H1 (cell line): ENCODE measurements at regions not wholly inside any gene's neighbourhood (a gene's known extent, or its start where the extent isn't known, plus 50 kb on each side); places are given as distances from the start of the nearest gene placed in this dataset.

Experiments used
- ASH2L ChIP-seq: fragments of 200-600, 300-600 bp; sonication (generic); IDR thresholded peaks from one replicate; pipeline ENCODE4 v1.7.1; 2017; ENCODE audit warnings: low read length
- CEBPB ChIP-seq: IDR thresholded peaks from 2 replicates; pipeline ENCODE4 v1.6.1; 2012; ENCODE audit warnings: low read depth, low read length
- CHD1 ChIP-seq: IDR thresholded peaks from 2 replicates; pipeline ENCODE4 v1.6.1; 2012; ENCODE audit warnings: low read depth, low read length, improper control_type of control experiment
- EP300 ChIP-seq, 2 experiments: IDR thresholded peaks; 1 replicate in 1 of 2; 2 replicates in 1 of 2; pipeline ENCODE4 v1.6.1; 2011 to 2012; ENCODE audit warnings: low read depth in 2 of 2, low read length in 2 of 2, mild to moderate bottlenecking in 2 of 2, borderline replicate concordance in 1 of 2, inconsistent platforms in 1 of 2, moderate library complexity in 1 of 2
- HDAC2 ChIP-seq, 2 experiments: fragments of 300-600 bp in 1 of 2; sonication (generic) in 1 of 2; IDR thresholded peaks; 2 replicates each; pipeline ENCODE4 v1.6.1; 2011 to 2012; ENCODE audit warnings: low read depth in 2 of 2, low read length in 2 of 2, mild to moderate bottlenecking in 2 of 2, moderate library complexity in 2 of 2, borderline replicate concordance in 1 of 2, inconsistent platforms in 1 of 2
- TF ChIP-seq, protein P1 (sequence below): fragments of 300-600 bp; sonication (generic); IDR thresholded peaks from 2 replicates; pipeline ENCODE4 v1.7.1; 2012; ENCODE audit warnings: low read length, moderate library complexity, mild to moderate bottlenecking, inconsistent platforms; ENCODE audit not compliant: insufficient replicate concordance

DNA sequence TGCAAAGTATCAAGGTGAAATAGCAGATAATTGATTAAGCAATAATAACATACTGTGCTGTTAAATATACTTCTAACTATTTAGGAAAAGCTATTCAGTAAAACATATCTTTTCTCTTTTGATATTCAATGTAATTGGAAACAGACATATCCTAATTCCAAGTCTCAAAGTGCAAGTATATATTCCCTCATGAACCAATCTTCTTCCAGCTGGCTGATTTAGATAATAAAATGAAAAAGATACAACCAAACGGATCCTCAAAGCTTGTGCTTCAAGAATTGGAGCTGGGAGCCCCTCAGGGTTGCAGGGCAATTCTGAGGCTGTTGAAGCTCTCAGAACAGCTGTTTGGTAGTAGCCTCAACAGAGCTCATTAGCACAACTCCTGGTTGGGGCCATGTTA, 236.6 kb downstream of the ZIC1 start (continued):
- TF ChIP-seq, protein P1, sequence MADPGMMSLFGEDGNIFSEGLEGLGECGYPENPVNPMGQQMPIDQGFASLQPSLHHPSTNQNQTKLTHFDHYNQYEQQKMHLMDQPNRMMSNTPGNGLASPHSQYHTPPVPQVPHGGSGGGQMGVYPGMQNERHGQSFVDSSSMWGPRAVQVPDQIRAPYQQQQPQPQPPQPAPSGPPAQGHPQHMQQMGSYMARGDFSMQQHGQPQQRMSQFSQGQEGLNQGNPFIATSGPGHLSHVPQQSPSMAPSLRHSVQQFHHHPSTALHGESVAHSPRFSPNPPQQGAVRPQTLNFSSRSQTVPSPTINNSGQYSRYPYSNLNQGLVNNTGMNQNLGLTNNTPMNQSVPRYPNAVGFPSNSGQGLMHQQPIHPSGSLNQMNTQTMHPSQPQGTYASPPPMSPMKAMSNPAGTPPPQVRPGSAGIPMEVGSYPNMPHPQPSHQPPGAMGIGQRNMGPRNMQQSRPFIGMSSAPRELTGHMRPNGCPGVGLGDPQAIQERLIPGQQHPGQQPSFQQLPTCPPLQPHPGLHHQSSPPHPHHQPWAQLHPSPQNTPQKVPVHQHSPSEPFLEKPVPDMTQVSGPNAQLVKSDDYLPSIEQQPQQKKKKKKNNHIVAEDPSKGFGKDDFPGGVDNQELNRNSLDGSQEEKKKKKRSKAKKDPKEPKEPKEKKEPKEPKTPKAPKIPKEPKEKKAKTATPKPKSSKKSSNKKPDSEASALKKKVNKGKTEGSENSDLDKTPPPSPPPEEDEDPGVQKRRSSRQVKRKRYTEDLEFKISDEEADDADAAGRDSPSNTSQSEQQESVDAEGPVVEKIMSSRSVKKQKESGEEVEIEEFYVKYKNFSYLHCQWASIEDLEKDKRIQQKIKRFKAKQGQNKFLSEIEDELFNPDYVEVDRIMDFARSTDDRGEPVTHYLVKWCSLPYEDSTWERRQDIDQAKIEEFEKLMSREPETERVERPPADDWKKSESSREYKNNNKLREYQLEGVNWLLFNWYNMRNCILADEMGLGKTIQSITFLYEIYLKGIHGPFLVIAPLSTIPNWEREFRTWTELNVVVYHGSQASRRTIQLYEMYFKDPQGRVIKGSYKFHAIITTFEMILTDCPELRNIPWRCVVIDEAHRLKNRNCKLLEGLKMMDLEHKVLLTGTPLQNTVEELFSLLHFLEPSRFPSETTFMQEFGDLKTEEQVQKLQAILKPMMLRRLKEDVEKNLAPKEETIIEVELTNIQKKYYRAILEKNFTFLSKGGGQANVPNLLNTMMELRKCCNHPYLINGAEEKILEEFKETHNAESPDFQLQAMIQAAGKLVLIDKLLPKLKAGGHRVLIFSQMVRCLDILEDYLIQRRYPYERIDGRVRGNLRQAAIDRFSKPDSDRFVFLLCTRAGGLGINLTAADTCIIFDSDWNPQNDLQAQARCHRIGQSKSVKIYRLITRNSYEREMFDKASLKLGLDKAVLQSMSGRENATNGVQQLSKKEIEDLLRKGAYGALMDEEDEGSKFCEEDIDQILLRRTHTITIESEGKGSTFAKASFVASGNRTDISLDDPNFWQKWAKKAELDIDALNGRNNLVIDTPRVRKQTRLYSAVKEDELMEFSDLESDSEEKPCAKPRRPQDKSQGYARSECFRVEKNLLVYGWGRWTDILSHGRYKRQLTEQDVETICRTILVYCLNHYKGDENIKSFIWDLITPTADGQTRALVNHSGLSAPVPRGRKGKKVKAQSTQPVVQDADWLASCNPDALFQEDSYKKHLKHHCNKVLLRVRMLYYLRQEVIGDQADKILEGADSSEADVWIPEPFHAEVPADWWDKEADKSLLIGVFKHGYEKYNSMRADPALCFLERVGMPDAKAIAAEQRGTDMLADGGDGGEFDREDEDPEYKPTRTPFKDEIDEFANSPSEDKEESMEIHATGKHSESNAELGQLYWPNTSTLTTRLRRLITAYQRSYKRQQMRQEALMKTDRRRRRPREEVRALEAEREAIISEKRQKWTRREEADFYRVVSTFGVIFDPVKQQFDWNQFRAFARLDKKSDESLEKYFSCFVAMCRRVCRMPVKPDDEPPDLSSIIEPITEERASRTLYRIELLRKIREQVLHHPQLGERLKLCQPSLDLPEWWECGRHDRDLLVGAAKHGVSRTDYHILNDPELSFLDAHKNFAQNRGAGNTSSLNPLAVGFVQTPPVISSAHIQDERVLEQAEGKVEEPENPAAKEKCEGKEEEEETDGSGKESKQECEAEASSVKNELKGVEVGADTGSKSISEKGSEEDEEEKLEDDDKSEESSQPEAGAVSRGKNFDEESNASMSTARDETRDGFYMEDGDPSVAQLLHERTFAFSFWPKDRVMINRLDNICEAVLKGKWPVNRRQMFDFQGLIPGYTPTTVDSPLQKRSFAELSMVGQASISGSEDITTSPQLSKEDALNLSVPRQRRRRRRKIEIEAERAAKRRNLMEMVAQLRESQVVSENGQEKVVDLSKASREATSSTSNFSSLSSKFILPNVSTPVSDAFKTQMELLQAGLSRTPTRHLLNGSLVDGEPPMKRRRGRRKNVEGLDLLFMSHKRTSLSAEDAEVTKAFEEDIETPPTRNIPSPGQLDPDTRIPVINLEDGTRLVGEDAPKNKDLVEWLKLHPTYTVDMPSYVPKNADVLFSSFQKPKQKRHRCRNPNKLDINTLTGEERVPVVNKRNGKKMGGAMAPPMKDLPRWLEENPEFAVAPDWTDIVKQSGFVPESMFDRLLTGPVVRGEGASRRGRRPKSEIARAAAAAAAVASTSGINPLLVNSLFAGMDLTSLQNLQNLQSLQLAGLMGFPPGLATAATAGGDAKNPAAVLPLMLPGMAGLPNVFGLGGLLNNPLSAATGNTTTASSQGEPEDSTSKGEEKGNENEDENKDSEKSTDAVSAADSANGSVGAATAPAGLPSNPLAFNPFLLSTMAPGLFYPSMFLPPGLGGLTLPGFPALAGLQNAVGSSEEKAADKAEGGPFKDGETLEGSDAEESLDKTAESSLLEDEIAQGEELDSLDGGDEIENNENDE: no peak
- no peak for TF ChIP-seq CHD1
- TF ChIP-seq EP300 (IDR thresholded peaks at IDR 0.05; ENCODE audit: borderline replicate concordance in 1 of 2, low read depth in 2 of 2, low read length in 2 of 2): no peak
- TF ChIP-seq ASH2L: no peak
- no peak for TF ChIP-seq CEBPB
- no peak for TF ChIP-seq HDAC2 (IDR thresholded peaks at IDR 0.05; ENCODE audit: borderline replicate concordance in 1 of 2, low read depth in 2 of 2, low read length in 2 of 2)
